ENCODE measurements at regions not wholly inside any gene's neighbourhood (a gene's known extent, or its start where the extent isn't known, plus 50 kb on each side); places are given as distances from the start of the nearest gene placed in this dataset.

DNA sequence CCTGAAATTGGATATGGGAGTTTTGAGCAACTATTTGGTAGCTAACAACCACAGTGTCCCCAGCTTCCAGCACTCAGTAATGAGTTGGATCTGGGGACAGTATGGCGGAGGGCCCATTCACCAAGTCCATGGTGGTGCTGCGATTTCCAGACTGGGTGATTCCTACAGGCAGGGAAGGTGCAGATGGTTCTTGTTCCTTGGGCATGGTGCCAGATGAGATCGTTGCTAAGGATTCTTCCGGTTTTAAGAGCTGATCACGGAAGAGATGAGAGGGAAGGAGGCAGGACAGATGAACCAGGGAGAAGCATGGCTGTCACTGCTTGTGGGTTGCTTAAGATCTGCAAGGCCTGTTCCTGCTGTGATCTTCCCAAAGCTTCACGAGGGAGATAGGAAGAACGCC is 380.3 kb downstream of the TCERG1L start:
- Histone ChIP-seq H3K4me1 (peaks cover 0 to 10% (median 0%) of the 10 kb centered on the region in 12 donors), H3K4me3 (no peak overlapping the region), H3K36me3 (no peaks in the 10 kb centered on the region), H3K27ac (no peak overlapping the region), H3K9me3 (no peaks in the 10 kb centered on the region), H3K27me3 (peaks cover 0 to 6% (median 0%) of the 10 kb centered on the region in 9 donors)
- intact Hi-C loops (cut with DNase I) = no loop called here
- ATAC-seq (no peak), DNase-seq (no peak)
- TF ChIP-seq POLR2A (IDR thresholded peaks at IDR 0.05) (no peak), CTCF (IDR thresholded peaks at IDR 0.05) (no peak)
- WGBS, 4 donors = 68 to 77% (median 70%) methylated on average over 7 of the region's 7 CpGs

DNA sequence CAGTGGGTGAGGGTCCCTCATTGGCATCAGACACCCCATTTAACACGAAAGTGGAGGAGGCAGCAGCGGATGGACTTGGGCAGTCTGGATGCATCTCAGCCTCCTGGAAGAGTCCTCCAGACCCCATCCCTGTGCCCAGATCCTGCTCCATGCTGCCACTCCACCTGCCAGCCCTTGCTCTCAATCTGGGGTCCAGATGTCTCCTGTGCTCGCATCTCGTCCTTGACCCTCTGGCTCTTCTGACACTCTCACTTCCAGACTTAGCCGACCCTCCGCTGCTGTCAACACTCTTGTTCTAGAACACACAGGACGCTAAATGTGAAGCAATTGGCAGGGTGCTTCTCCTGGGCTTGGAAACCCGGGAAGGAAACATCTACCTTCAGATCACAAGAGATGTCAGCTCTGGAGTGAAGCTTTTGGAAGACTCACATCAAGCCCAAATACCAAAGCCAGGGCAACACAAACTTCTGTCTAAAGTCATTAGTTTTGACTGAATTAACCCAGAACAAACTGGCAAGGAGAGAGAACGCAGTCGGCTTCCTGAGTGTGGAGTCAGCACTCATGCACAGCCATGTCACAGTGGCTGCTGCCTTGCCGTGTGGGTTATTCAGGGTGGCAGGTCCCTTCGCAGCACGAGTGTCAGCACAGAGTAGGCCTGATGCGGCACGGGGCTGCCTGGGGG is 379.1 kb downstream of the TCERG1L start:
- WGBS, 4 donors = 76 to 86% (median 80%) methylated on average over 14 to 15 of the region's 15 CpGs
- Histone ChIP-seq H3K4me3 (no peak overlapping the region), H3K36me3 (no peaks in the 10 kb centered on the region), H3K9me3 (no peaks in the 10 kb centered on the region), H3K4me1 (peaks cover 0 to 10% (median 0%) of the 10 kb centered on the region in 12 donors), H3K27ac (no peak overlapping the region), H3K27me3 (peaks cover 0 to 6% (median 0%) of the 10 kb centered on the region in 9 donors)
- DNase-seq (no peak), ATAC-seq (no peak)
- TF ChIP-seq POLR2A (IDR thresholded peaks at IDR 0.05) (no peak), CTCF (IDR thresholded peaks at IDR 0.05) (no peak)
- intact Hi-C loops (cut with DNase I) = no loop called here

GRCh38 chr10:130933008-130933390 is 378.5 kb downstream of the TCERG1L start:
- intact Hi-C loops (cut with DNase I) = no loop called here
- Histone ChIP-seq H3K4me3 (no peak overlapping the region), H3K27ac (no peak overlapping the region), H3K27me3 (peaks cover 0 to 6% (median 0%) of the 10 kb centered on the region in 9 donors), H3K9me3 (no peaks in the 10 kb centered on the region), H3K4me1 (peaks cover 0 to 10% (median 0%) of the 10 kb centered on the region in 12 donors), H3K36me3 (no peaks in the 10 kb centered on the region)
- WGBS, 4 donors = 84 to 88% (median 85%) methylated on average over 5 of the region's 5 CpGs
- ATAC-seq = no peak
- no peak for DNase-seq
- no peak for TF ChIP-seq CTCF (IDR thresholded peaks at IDR 0.05)
- no peak for TF ChIP-seq POLR2A (IDR thresholded peaks at IDR 0.05)

DNA sequence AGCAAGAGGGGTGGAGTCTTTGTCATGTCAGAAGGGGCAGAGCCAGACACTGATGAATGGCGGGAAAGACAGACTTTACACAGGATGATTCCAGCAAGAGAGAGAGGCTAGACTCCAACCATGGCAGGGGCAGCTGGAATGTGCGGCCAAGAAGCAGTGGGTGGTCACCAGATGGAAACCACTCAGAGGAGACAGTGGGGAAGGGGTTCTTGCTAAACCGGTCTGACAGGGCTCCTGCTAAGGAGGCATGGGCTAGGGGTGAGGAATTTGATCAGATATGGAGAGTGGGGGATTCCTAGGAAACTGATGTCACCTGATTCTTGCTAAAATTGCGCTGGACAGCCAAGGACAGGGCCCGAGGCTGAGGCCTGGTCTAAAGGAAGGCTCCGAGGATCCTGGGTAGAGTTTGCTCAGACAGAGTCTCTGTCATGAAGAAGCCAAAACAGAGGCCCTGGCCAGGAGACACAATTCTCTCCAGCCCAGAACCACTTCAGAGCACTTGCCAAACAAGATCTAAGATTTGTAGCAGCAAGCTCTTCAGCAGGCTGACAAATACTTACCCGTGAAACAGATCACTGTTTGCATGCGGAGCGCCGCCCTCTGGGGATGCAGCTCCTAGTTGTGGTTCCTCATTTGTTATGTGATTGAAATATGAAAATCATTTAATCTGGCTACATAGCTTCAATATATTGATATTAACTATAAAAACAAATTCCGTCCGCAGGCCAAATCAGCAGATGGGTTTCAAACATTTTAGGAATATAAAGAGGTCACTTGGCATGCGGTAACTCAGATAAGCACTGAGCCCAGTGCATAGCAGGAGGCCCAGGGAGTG is 377.0 kb downstream of the TCERG1L start:
- Histone ChIP-seq H3K4me3 (no peak overlapping the region), H3K27ac (no peak overlapping the region), H3K4me1 (peaks cover 0 to 10% (median 0%) of the 10 kb centered on the region in 12 donors), H3K9me3 (no peaks in the 10 kb centered on the region), H3K36me3 (no peaks in the 10 kb centered on the region), H3K27me3 (peaks cover 0 to 6% (median 0%) of the 10 kb centered on the region in 9 donors)
- ATAC-seq (no peak), DNase-seq (no peak)
- no peak for TF ChIP-seq POLR2A (IDR thresholded peaks at IDR 0.05)
- TF ChIP-seq CTCF (IDR thresholded peaks at IDR 0.05) = no peak
- WGBS, 4 donors = 52 to 60% (median 60%) methylated on average over 13 of the region's 13 CpGs
- intact Hi-C loops (cut with DNase I) = no loop called here
